ENCODE measurements at regions not wholly inside any gene's neighbourhood (a gene's known extent, or its start where the extent isn't known, plus 50 kb on each side); places are given as distances from the start of the nearest gene placed in this dataset.

- no peak overlapping the region for H3K4me3 ChIP-seq (ENCODE audit: low read depth, low read length)
- H3K79me2 ChIP-seq (ENCODE audit: control insufficient read depth, insufficient read depth, low read length, unreplicated experiment) = no peaks in the 10 kb centered on the region
- H2AFZ ChIP-seq (ENCODE audit: low read length, unreplicated experiment) = no peak overlapping the region
- H3K27ac ChIP-seq (ENCODE audit: low read depth, low read length) = no peak overlapping the region
- no peaks in the 10 kb centered on the region for H3K27me3 ChIP-seq (ENCODE audit: insufficient read depth, low read length)
- no peaks in the 10 kb centered on the region for H3K36me3 ChIP-seq (ENCODE audit: insufficient read depth, low read length)
- H3K4me1 ChIP-seq (ENCODE audit: control insufficient read depth, insufficient read depth, low read length, unreplicated experiment) = no peaks in the 10 kb centered on the region
Measured at GRCh38 chr1:106722466-106722865, 334.0 kb upstream of the PRMT6 start.

GRCh38 chr1:106727171-106727570 is 329.3 kb upstream of the PRMT6 start:
- Histone ChIP-seq H3K4me3 (ENCODE audit: low read depth, low read length) (no peak overlapping the region), H3K79me2 (ENCODE audit: control insufficient read depth, insufficient read depth, low read length, unreplicated experiment) (no peaks in the 10 kb centered on the region), H3K27ac (ENCODE audit: low read depth, low read length) (no peak overlapping the region), H3K27me3 (ENCODE audit: insufficient read depth, low read length) (no peaks in the 10 kb centered on the region), H3K36me3 (ENCODE audit: insufficient read depth, low read length) (no peaks in the 10 kb centered on the region), H2AFZ (ENCODE audit: low read length, unreplicated experiment) (no peak overlapping the region), H3K4me1 (ENCODE audit: control insufficient read depth, insufficient read depth, low read length, unreplicated experiment) (no peaks in the 10 kb centered on the region)

GRCh38 chr1:106746448-106747085 is 309.9 kb upstream of the PRMT6 start:
- H3K79me2 ChIP-seq (ENCODE audit: control insufficient read depth, insufficient read depth, low read length, unreplicated experiment) = no peaks in the 10 kb centered on the region
- H3K27me3 ChIP-seq (ENCODE audit: insufficient read depth, low read length) = no peaks in the 10 kb centered on the region
- H3K4me1 ChIP-seq (ENCODE audit: control insufficient read depth, insufficient read depth, low read length, unreplicated experiment) = no peaks in the 10 kb centered on the region
- H2AFZ ChIP-seq (ENCODE audit: low read length, unreplicated experiment) = no peak overlapping the region
- H3K27ac ChIP-seq (ENCODE audit: low read depth, low read length) = no peak overlapping the region
- H3K4me3 ChIP-seq (ENCODE audit: low read depth, low read length) = no peak overlapping the region
- H3K36me3 ChIP-seq (ENCODE audit: insufficient read depth, low read length) = no peaks in the 10 kb centered on the region

- no peaks in the 10 kb centered on the region for H3K79me2 ChIP-seq (ENCODE audit: control insufficient read depth, insufficient read depth, low read length, unreplicated experiment)
- H3K4me1 ChIP-seq (ENCODE audit: control insufficient read depth, insufficient read depth, low read length, unreplicated experiment) = no peaks in the 10 kb centered on the region
- H3K36me3 ChIP-seq (ENCODE audit: insufficient read depth, low read length) = no peaks in the 10 kb centered on the region
- H3K27me3 ChIP-seq (ENCODE audit: insufficient read depth, low read length) = no peaks in the 10 kb centered on the region
- H2AFZ ChIP-seq (ENCODE audit: low read length, unreplicated experiment) = no peak overlapping the region
- no peak overlapping the region for H3K27ac ChIP-seq (ENCODE audit: low read depth, low read length)
- no peak overlapping the region for H3K4me3 ChIP-seq (ENCODE audit: low read depth, low read length)
Measured at GRCh38 chr1:106747232-106747631, 309.2 kb upstream of the PRMT6 start.

- Histone ChIP-seq H3K36me3 (ENCODE audit: insufficient read depth, low read length) (no peaks in the 10 kb centered on the region), H3K4me1 (ENCODE audit: control insufficient read depth, insufficient read depth, low read length, unreplicated experiment) (no peaks in the 10 kb centered on the region), H3K27me3 (ENCODE audit: insufficient read depth, low read length) (no peaks in the 10 kb centered on the region), H3K4me3 (ENCODE audit: low read depth, low read length) (no peak overlapping the region), H3K27ac (ENCODE audit: low read depth, low read length) (no peak overlapping the region), H2AFZ (ENCODE audit: low read length, unreplicated experiment) (no peak overlapping the region), H3K79me2 (ENCODE audit: control insufficient read depth, insufficient read depth, low read length, unreplicated experiment) (no peaks in the 10 kb centered on the region)
Measured at GRCh38 chr1:106747791-106748190, 308.7 kb upstream of the PRMT6 start.

GRCh38 chr1:106748606-106749005 is 307.9 kb upstream of the PRMT6 start:
- no peaks in the 10 kb centered on the region for H3K27me3 ChIP-seq (ENCODE audit: insufficient read depth, low read length)
- no peaks in the 10 kb centered on the region for H3K36me3 ChIP-seq (ENCODE audit: insufficient read depth, low read length)
- no peaks in the 10 kb centered on the region for H3K79me2 ChIP-seq (ENCODE audit: control insufficient read depth, insufficient read depth, low read length, unreplicated experiment)
- H3K27ac ChIP-seq (ENCODE audit: low read depth, low read length) = no peak overlapping the region
- no peaks in the 10 kb centered on the region for H3K4me1 ChIP-seq (ENCODE audit: control insufficient read depth, insufficient read depth, low read length, unreplicated experiment)
- H2AFZ ChIP-seq (ENCODE audit: low read length, unreplicated experiment) = no peak overlapping the region
- H3K4me3 ChIP-seq (ENCODE audit: low read depth, low read length) = no peak overlapping the region

- Histone ChIP-seq H3K4me3 (ENCODE audit: low read depth, low read length) (no peak overlapping the region), H3K79me2 (ENCODE audit: control insufficient read depth, insufficient read depth, low read length, unreplicated experiment) (no peaks in the 10 kb centered on the region), H3K27me3 (ENCODE audit: insufficient read depth, low read length) (no peaks in the 10 kb centered on the region), H3K36me3 (ENCODE audit: insufficient read depth, low read length) (no peaks in the 10 kb centered on the region), H3K4me1 (ENCODE audit: control insufficient read depth, insufficient read depth, low read length, unreplicated experiment) (no peaks in the 10 kb centered on the region), H2AFZ (ENCODE audit: low read length, unreplicated experiment) (no peak overlapping the region), H3K27ac (ENCODE audit: low read depth, low read length) (no peak overlapping the region)
Measured at GRCh38 chr1:106749491-106749890, 307.0 kb upstream of the PRMT6 start.

- no peaks in the 10 kb centered on the region for H3K79me2 ChIP-seq (ENCODE audit: control insufficient read depth, insufficient read depth, low read length, unreplicated experiment)
- no peak overlapping the region for H3K4me3 ChIP-seq (ENCODE audit: low read depth, low read length)
- no peak overlapping the region for H3K27ac ChIP-seq (ENCODE audit: low read depth, low read length)
- no peak overlapping the region for H2AFZ ChIP-seq (ENCODE audit: low read length, unreplicated experiment)
- no peaks in the 10 kb centered on the region for H3K4me1 ChIP-seq (ENCODE audit: control insufficient read depth, insufficient read depth, low read length, unreplicated experiment)
- no peaks in the 10 kb centered on the region for H3K36me3 ChIP-seq (ENCODE audit: insufficient read depth, low read length)
- H3K27me3 ChIP-seq (ENCODE audit: insufficient read depth, low read length) = no peaks in the 10 kb centered on the region
Measured at GRCh38 chr1:106749906-106750305, 306.6 kb upstream of the PRMT6 start.

GRCh38 chr1:106751002-106751401 is 305.5 kb upstream of the PRMT6 start:
- Histone ChIP-seq H3K36me3 (ENCODE audit: insufficient read depth, low read length) (no peaks in the 10 kb centered on the region), H3K4me3 (ENCODE audit: low read depth, low read length) (no peak overlapping the region), H2AFZ (ENCODE audit: low read length, unreplicated experiment) (no peak overlapping the region), H3K27me3 (ENCODE audit: insufficient read depth, low read length) (no peaks in the 10 kb centered on the region), H3K79me2 (ENCODE audit: control insufficient read depth, insufficient read depth, low read length, unreplicated experiment) (no peaks in the 10 kb centered on the region), H3K27ac (ENCODE audit: low read depth, low read length) (no peak overlapping the region), H3K4me1 (ENCODE audit: control insufficient read depth, insufficient read depth, low read length, unreplicated experiment) (no peaks in the 10 kb centered on the region)

GRCh38 chr1:106753066-106753465 is 303.4 kb upstream of the PRMT6 start:
- Histone ChIP-seq H2AFZ (ENCODE audit: low read length, unreplicated experiment) (no peak overlapping the region), H3K27ac (ENCODE audit: low read depth, low read length) (no peak overlapping the region), H3K4me3 (ENCODE audit: low read depth, low read length) (no peak overlapping the region), H3K79me2 (ENCODE audit: control insufficient read depth, insufficient read depth, low read length, unreplicated experiment) (no peaks in the 10 kb centered on the region), H3K4me1 (ENCODE audit: control insufficient read depth, insufficient read depth, low read length, unreplicated experiment) (no peaks in the 10 kb centered on the region), H3K27me3 (ENCODE audit: insufficient read depth, low read length) (no peaks in the 10 kb centered on the region), H3K36me3 (ENCODE audit: insufficient read depth, low read length) (no peaks in the 10 kb centered on the region)

GRCh38 chr1:106754957-106755356 is 301.5 kb upstream of the PRMT6 start:
- Histone ChIP-seq H3K36me3 (ENCODE audit: insufficient read depth, low read length) (no peaks in the 10 kb centered on the region), H3K79me2 (ENCODE audit: control insufficient read depth, insufficient read depth, low read length, unreplicated experiment) (no peaks in the 10 kb centered on the region), H3K4me1 (ENCODE audit: control insufficient read depth, insufficient read depth, low read length, unreplicated experiment) (no peaks in the 10 kb centered on the region), H3K4me3 (ENCODE audit: low read depth, low read length) (no peak overlapping the region), H2AFZ (ENCODE audit: low read length, unreplicated experiment) (no peak overlapping the region), H3K27ac (ENCODE audit: low read depth, low read length) (no peak overlapping the region), H3K27me3 (ENCODE audit: insufficient read depth, low read length) (no peaks in the 10 kb centered on the region)

Data from ACC112 (cell line).